ENCODE measurements at regions not wholly inside any gene's neighbourhood (a gene's known extent, or its start where the extent isn't known, plus 50 kb on each side); places are given as distances from the start of the nearest gene placed in this dataset.
A peak's percentile ranks its signal among the peaks of the same experiment; 100 is the strongest.

GRCh38 chr14:55912344-55912743 lies 205.9 kb upstream of the PELI2 start:
- peaks cover 37% of the 10 kb centered on the region for H3K4me1 ChIP-seq (ENCODE audit: insufficient read depth, low read length)
- no peak overlapping the region for H3K27ac ChIP-seq (ENCODE audit: low read depth, low read length)
- H2AFZ ChIP-seq (ENCODE audit: low read depth, low read length) = no peak overlapping the region

DNA sequence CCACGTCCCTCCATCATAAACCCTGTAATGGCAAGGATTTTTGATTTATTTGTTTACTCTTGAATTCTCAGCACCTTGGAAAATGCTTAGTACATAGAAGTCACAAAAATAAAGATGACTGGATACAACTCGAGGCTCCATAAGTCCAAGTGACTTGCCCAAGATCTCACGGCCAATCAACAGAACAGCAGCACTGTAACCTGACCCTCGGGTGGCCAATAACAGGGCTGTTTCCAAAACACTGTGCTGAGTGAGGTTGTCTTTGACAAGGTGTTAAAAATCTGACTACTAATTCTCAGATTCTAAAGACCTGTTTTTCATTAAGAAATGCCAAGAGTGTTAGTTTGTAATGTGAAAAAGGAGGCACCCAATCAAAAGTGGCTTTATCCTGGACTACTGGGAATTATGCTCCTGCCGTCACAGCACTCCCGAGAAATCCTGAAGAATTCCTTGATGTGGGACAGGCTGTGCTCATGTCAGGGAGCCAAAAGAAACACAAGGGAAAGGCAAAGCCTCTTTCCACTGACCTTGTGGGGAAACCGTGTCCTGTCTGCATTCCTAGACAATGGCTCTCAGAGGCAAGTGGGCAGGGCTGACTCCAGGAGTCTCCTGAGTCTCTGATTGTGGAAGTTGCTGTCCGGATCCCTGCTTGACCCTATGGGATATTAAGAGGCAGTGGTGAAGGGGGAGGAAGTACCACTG lies 204.7 kb upstream of the PELI2 start:
- Histone ChIP-seq H3K4me3 (ENCODE audit: insufficient read depth, low read depth, low read length) (no peak overlapping the region), H3K9ac (ENCODE audit: low read length) (peak overlapping the region; percentile 37), H2AFZ (ENCODE audit: low read depth, low read length) (no peak overlapping the region), H3K27me3 (ENCODE audit: insufficient read depth, low read length) (no peaks in the 10 kb centered on the region), H3K9me3 (ENCODE audit: insufficient read depth, low read depth, low read length) (no peaks in the 10 kb centered on the region), H4K20me1 (ENCODE audit: insufficient read depth, low read length) (no peaks in the 10 kb centered on the region), H3K36me3 (ENCODE audit: insufficient read depth, low read length) (no peaks in the 10 kb centered on the region), H3K4me1 (ENCODE audit: insufficient read depth, low read length) (peaks cover 37% of the 10 kb centered on the region), H3K4me2 (ENCODE audit: low read length) (peak overlapping the region; percentile 75), H3K27ac (ENCODE audit: low read depth, low read length) (peak overlapping the region; percentile 82), H3K79me2 (ENCODE audit: insufficient read depth, low read length) (no peaks in the 10 kb centered on the region)
- DNase-seq (ENCODE audit: low read depth) (peak; percentile 97), FAIRE-seq (no peak)
- H3K9me3 Mint-ChIP-seq (ENCODE audit: unreplicated experiment) = no peaks in the 10 kb centered on the region
- H3K4me3 Mint-ChIP-seq (ENCODE audit: unreplicated experiment) = no peak overlapping the region
- H3K27ac Mint-ChIP-seq (ENCODE audit: unreplicated experiment) = peak overlapping the region; percentile 11
- TF ChIP-seq EZH2 (IDR thresholded peaks at IDR 0.05; ENCODE audit: insufficient read depth, low read length) (no peak), CTCF (IDR thresholded peaks at IDR 0.05; ENCODE audit: insufficient read depth, low read depth, low read length) (no peak)
- no peaks in the 10 kb centered on the region for H3K36me3 Mint-ChIP-seq (ENCODE audit: low read depth, unreplicated experiment)
- peaks cover 3% of the 10 kb centered on the region for H3K27me3 Mint-ChIP-seq (ENCODE audit: low read depth, unreplicated experiment)
- peaks cover 35% of the 10 kb centered on the region for H3K4me1 Mint-ChIP-seq (ENCODE audit: low read depth, unreplicated experiment)

More at GRCh38 chr14:55912344-55912743, 205.9 kb upstream of the PELI2 start:
- Histone ChIP-seq H3K9me3 (ENCODE audit: insufficient read depth, low read depth, low read length) (no peaks in the 10 kb centered on the region), H3K4me3 (ENCODE audit: insufficient read depth, low read depth, low read length) (no peak overlapping the region), H3K36me3 (ENCODE audit: insufficient read depth, low read length) (no peaks in the 10 kb centered on the region), H3K9ac (ENCODE audit: low read length) (no peak overlapping the region), H3K4me2 (ENCODE audit: low read length) (no peak overlapping the region), H3K79me2 (ENCODE audit: insufficient read depth, low read length) (no peaks in the 10 kb centered on the region), H3K27me3 (ENCODE audit: insufficient read depth, low read length) (no peaks in the 10 kb centered on the region), H4K20me1 (ENCODE audit: insufficient read depth, low read length) (no peaks in the 10 kb centered on the region)
- no peak overlapping the region for H3K4me3 Mint-ChIP-seq (ENCODE audit: unreplicated experiment)
- H3K4me1 Mint-ChIP-seq (ENCODE audit: low read depth, unreplicated experiment) = peaks cover 35% of the 10 kb centered on the region
- H3K9me3 Mint-ChIP-seq (ENCODE audit: unreplicated experiment) = no peaks in the 10 kb centered on the region
- DNase-seq (ENCODE audit: low read depth) = no peak
- no peak overlapping the region for H3K27ac Mint-ChIP-seq (ENCODE audit: unreplicated experiment)
- no peaks in the 10 kb centered on the region for H3K36me3 Mint-ChIP-seq (ENCODE audit: low read depth, unreplicated experiment)
- FAIRE-seq = no peak
- peaks cover 3% of the 10 kb centered on the region for H3K27me3 Mint-ChIP-seq (ENCODE audit: low read depth, unreplicated experiment)
- no peak for TF ChIP-seq EZH2 (IDR thresholded peaks at IDR 0.05; ENCODE audit: insufficient read depth, low read length)
- TF ChIP-seq CTCF (IDR thresholded peaks at IDR 0.05; ENCODE audit: insufficient read depth, low read depth, low read length) = no peak

DNA sequence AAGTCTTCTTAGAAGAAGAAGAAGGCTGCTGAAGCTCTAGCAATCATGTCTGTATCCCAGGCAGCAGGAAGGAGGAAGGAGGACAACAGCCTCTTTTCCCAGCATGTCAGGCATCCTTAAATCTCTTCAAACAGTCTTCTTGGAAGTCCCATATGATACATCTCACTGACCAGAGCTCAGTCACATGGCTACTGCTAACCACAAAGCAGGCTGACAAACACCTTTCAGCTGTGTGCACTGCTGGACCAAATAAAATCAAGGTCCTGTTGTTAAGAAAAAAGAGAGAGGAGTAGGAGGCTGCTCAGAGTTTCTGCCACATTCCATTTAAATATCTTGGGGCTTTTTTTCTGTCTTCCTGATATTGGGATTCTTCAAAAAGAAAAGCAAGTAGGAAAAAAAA lies 203.4 kb upstream of the PELI2 start:
- no peaks in the 10 kb centered on the region for H3K79me2 ChIP-seq (ENCODE audit: insufficient read depth, low read length)
- H3K4me1 ChIP-seq (ENCODE audit: insufficient read depth, low read length) = peaks cover 37% of the 10 kb centered on the region
- no peaks in the 10 kb centered on the region for H3K27me3 ChIP-seq (ENCODE audit: insufficient read depth, low read length)
- Mint-ChIP-seq H3K36me3 (ENCODE audit: low read depth, unreplicated experiment) (no peaks in the 10 kb centered on the region), H3K27me3 (ENCODE audit: low read depth, unreplicated experiment) (peaks cover 3% of the 10 kb centered on the region), H3K4me1 (ENCODE audit: low read depth, unreplicated experiment) (peaks cover 35% of the 10 kb centered on the region), H3K4me3 (ENCODE audit: unreplicated experiment) (no peak overlapping the region), H3K27ac (ENCODE audit: unreplicated experiment) (peak overlapping the region; percentile 38), H3K9me3 (ENCODE audit: unreplicated experiment) (peaks cover 1% of the 10 kb centered on the region)
- no peak overlapping the region for H2AFZ ChIP-seq (ENCODE audit: low read depth, low read length)
- H3K9ac ChIP-seq (ENCODE audit: low read length) = no peak overlapping the region
- peak overlapping the region; percentile 75 for H3K4me2 ChIP-seq (ENCODE audit: low read length)
- no peaks in the 10 kb centered on the region for H3K36me3 ChIP-seq (ENCODE audit: insufficient read depth, low read length)
- peak overlapping the region; percentile 82 for H3K27ac ChIP-seq (ENCODE audit: low read depth, low read length)
- H4K20me1 ChIP-seq (ENCODE audit: insufficient read depth, low read length) = no peaks in the 10 kb centered on the region
- no peak overlapping the region for H3K4me3 ChIP-seq (ENCODE audit: insufficient read depth, low read depth, low read length)
- DNase-seq (ENCODE audit: low read depth) (peak; percentile 80), FAIRE-seq (no peak)
- TF ChIP-seq EZH2 (IDR thresholded peaks at IDR 0.05; ENCODE audit: insufficient read depth, low read length) (no peak), CTCF (IDR thresholded peaks at IDR 0.05; ENCODE audit: insufficient read depth, low read depth, low read length) (no peak)
- H3K9me3 ChIP-seq (ENCODE audit: insufficient read depth, low read depth, low read length) = no peaks in the 10 kb centered on the region
